ENCODE measurements at regions not wholly inside any gene's neighbourhood (a gene's known extent, or its start where the extent isn't known, plus 50 kb on each side); places are given as distances from the start of the nearest gene placed in this dataset.

DNA sequence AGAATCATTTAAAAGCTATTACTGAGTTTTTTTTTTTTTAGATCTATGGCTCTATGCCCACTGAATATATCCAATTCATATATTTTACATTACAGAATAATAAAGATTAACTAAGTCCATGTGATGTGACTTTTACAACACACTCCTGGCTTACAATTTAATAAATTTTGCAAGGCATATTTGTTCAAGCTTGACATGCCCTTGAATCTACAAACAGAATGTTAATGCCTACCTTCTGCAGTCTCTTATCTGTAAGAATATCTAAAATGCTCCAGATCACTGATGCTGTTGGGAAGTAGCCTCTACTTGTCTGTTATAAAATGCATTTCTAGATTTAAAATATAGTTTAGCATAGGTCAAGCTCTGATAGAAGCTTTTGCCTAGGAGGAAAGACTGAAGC is 100.7 kb upstream of the RASGEF1B start:
- Histone ChIP-seq H3K27ac (ENCODE audit: low read length) (no peak overlapping the region), H3K36me3 (ENCODE audit: control insufficient read depth, insufficient read depth, low read length) (no peaks in the 10 kb centered on the region), H3K27me3 (ENCODE audit: control insufficient read depth, insufficient read depth, low read length) (no peaks in the 10 kb centered on the region), H3K9me3 (replicated peaks; ENCODE audit: control insufficient read depth, low read depth, low read length) (no peaks in the 10 kb centered on the region), H3K4me1 (ENCODE audit: control insufficient read depth, insufficient read depth, low read length) (no peaks in the 10 kb centered on the region), H3K4me3 (ENCODE audit: low read length) (no peak overlapping the region)
- no peak for DNase-seq

DNA sequence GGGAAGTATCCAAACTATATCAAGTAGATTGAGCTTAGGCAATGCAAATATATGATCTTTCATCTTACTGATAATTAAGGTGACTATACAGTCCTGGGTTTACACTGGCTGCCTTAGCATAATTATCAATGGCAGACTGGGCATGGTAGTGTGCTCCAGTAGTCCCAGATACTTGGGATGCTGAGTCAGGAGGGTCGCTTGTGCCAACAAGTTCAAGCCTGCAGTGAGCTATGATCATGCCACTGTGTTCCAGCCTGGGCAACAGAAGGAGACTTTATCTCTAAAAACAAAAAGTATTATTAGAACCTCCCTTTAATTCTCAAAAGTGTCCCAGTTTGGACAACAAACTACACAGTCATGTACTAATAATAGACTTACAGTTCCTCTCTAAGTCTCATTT is 99.4 kb upstream of the RASGEF1B start:
- no CpG with 5 or more reads among the region's 1 CpG for WGBS (ENCODE audit: insufficient coverage)
- no peaks in the 10 kb centered on the region for H3K4me1 ChIP-seq (ENCODE audit: control insufficient read depth, insufficient read depth, low read length)
- H3K4me3 ChIP-seq (ENCODE audit: low read length), result no peak overlapping the region

DNA sequence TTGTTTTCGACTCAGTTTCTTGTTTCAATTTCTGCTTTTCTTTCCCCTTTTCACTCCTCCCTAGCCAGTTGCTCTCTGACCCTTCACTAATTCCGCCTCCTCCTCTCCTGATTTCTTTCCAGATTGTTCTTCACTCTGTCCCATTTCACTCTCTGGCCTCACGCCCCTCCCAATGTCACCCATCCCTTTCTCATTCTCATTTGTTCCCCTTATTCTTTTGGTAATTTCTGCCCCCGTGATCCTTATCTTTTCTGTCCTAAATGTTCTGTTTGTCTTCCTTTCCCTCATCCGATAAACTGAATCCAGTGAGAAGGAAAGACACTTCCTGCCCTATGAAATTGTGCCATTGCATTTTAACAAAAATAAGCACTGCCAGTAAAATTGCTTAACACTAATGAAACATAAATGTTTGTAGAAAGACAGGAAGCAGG is 94.5 kb upstream of the RASGEF1B start:
- Histone ChIP-seq H3K4me3 (ENCODE audit: low read length) (no peak overlapping the region), H3K27ac (ENCODE audit: low read length) (peak overlapping the region; percentile 29), H3K27me3 (ENCODE audit: control insufficient read depth, insufficient read depth, low read length) (no peaks in the 10 kb centered on the region), H3K9me3 (replicated peaks; ENCODE audit: control insufficient read depth, low read depth, low read length) (no peaks in the 10 kb centered on the region), H3K4me1 (ENCODE audit: control insufficient read depth, insufficient read depth, low read length) (peaks cover 5% of the 10 kb centered on the region), H3K36me3 (ENCODE audit: control insufficient read depth, insufficient read depth, low read length) (no peaks in the 10 kb centered on the region)
- WGBS (ENCODE audit: insufficient coverage), result 50% methylated on average over 3 of the region's 5 CpGs
- DNase-seq, result peak; percentile 18

More for the DNA sequence above, 99.4 kb upstream of the RASGEF1B start:
- Histone ChIP-seq H3K9me3 (replicated peaks; ENCODE audit: control insufficient read depth, low read depth, low read length) (no peaks in the 10 kb centered on the region), H3K27ac (ENCODE audit: low read length) (no peak overlapping the region), H3K36me3 (ENCODE audit: control insufficient read depth, insufficient read depth, low read length) (no peaks in the 10 kb centered on the region), H3K27me3 (ENCODE audit: control insufficient read depth, insufficient read depth, low read length) (no peaks in the 10 kb centered on the region)
- no peak for DNase-seq

DNA sequence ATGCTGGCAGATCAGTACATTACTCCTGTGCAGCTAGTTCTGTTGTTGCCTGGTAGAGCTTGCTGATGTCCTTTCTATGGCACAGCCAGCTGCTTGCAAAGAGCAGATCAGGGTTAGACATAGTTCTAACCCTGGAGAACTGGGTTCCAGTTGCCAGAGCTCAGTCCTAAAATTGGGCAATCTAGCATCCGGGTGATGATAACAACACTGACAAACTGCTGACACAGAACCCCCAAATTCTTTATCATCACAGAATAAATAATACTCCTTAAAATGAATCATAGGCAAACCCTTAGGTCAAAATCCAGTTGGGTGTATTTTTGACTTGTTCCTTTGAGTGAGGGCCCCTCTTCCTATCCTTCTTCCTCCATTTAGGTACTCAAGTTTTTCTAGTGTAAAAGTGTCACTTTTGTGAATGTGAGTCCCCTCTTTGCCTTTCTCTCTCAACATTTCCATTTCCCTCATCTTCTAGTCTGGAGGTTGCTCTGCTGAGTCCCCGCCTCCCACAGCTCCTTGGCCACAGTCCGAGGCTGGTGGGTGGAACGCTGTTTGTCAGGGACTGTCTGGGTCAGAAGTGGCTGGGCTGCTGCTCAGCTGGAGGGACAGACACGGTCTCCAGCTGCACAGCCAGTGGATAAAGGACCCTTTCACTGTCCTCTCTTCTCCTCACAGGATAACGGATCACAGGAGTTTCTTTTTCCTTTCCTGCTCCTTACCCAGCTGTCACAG is 93.6 kb upstream of the RASGEF1B start:
- no peaks in the 10 kb centered on the region for H3K36me3 ChIP-seq (ENCODE audit: control insufficient read depth, insufficient read depth, low read length)
- peak overlapping the region; percentile 6 for H3K4me3 ChIP-seq (ENCODE audit: low read length)
- peak; percentile 92 for DNase-seq
- WGBS (ENCODE audit: insufficient coverage), result 0% methylated on average over 4 of the region's 6 CpGs
- peaks cover 5% of the 10 kb centered on the region for H3K4me1 ChIP-seq (ENCODE audit: control insufficient read depth, insufficient read depth, low read length)
- H3K27me3 ChIP-seq (ENCODE audit: control insufficient read depth, insufficient read depth, low read length), result no peaks in the 10 kb centered on the region
- peak overlapping the region; percentile 54 for H3K27ac ChIP-seq (ENCODE audit: low read length)
- H3K9me3 ChIP-seq (replicated peaks; ENCODE audit: control insufficient read depth, low read depth, low read length), result no peaks in the 10 kb centered on the region

DNA sequence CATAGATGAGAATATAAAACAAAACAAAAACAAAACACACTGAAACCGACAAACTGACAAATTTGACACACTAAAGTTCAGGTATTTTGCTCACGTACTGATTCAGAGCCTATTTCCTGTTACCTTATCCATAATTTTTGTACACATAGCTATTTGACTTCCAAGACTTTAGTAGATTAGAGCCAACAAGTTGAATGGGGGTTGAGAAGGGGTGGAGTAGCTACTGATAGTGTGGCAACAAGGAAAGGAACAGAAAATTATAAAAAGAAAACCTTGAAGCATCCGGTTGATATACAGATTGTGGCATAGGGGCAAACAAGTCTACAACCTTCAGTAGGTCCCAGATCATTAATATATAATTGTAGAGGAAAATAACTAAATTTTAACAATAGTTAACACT is 92.3 kb upstream of the RASGEF1B start:
- H3K27me3 ChIP-seq (ENCODE audit: control insufficient read depth, insufficient read depth, low read length), result no peaks in the 10 kb centered on the region
- no CpG with 5 or more reads among the region's 3 CpGs for WGBS (ENCODE audit: insufficient coverage)
- no peak overlapping the region for H3K4me3 ChIP-seq (ENCODE audit: low read length)
- DNase-seq, result no peak
- no peak overlapping the region for H3K27ac ChIP-seq (ENCODE audit: low read length)
- no peaks in the 10 kb centered on the region for H3K9me3 ChIP-seq (replicated peaks; ENCODE audit: control insufficient read depth, low read depth, low read length)
- H3K4me1 ChIP-seq (ENCODE audit: control insufficient read depth, insufficient read depth, low read length), result peaks cover 5% of the 10 kb centered on the region
- H3K36me3 ChIP-seq (ENCODE audit: control insufficient read depth, insufficient read depth, low read length), result no peaks in the 10 kb centered on the region

DNA sequence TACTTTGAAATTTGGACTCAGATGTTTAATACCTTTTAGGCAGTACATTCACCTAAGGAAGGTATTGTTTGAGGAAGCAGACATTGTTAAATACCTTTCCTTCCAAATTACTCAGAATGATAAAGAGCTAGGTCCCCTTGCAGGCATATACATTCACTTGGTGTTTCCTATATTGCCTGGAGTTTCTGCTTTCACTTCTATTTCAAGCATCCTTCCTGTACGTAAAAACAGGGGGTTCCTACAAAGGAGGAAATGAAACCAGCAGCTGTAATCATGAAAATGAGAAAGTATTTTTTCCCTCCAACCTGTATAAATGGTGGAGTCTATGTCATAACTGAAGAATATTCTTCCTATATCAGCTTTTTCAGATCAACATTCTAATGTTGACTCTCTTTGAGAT is 90.4 kb upstream of the RASGEF1B start:
- DNase-seq, result peak; percentile 68
- no peak overlapping the region for H3K4me3 ChIP-seq (ENCODE audit: low read length)
- H3K4me1 ChIP-seq (ENCODE audit: control insufficient read depth, insufficient read depth, low read length), result peaks cover 5% of the 10 kb centered on the region
- H3K27me3 ChIP-seq (ENCODE audit: control insufficient read depth, insufficient read depth, low read length), result no peaks in the 10 kb centered on the region
- no peaks in the 10 kb centered on the region for H3K36me3 ChIP-seq (ENCODE audit: control insufficient read depth, insufficient read depth, low read length)
- no peaks in the 10 kb centered on the region for H3K9me3 ChIP-seq (replicated peaks; ENCODE audit: control insufficient read depth, low read depth, low read length)
- no CpG with 5 or more reads among the region's 1 CpG for WGBS (ENCODE audit: insufficient coverage)
- no peak overlapping the region for H3K27ac ChIP-seq (ENCODE audit: low read length)

DNA sequence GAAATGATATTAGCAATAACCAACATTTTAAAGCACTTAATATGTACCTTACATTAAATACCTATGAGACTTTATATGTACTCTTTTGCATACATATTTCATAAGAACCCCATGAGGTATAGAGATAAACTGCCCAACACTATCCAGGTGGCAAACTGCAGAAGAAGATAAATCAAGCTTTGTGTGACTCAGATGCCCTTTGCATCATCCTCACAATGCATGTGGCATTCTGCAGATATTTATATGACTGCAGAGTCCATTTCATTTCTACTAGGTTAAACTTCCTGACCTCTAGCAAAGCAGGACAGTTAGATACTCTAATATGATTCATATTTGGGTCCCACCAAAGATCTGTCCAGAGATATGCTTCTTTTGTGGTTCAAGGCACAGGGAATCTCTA is 85.6 kb upstream of the RASGEF1B start:
- no peaks in the 10 kb centered on the region for H3K27me3 ChIP-seq (ENCODE audit: control insufficient read depth, insufficient read depth, low read length)
- no peaks in the 10 kb centered on the region for H3K36me3 ChIP-seq (ENCODE audit: control insufficient read depth, insufficient read depth, low read length)
- H3K27ac ChIP-seq (ENCODE audit: low read length), result no peak overlapping the region
- no peak for DNase-seq
- no peaks in the 10 kb centered on the region for H3K4me1 ChIP-seq (ENCODE audit: control insufficient read depth, insufficient read depth, low read length)
- no peaks in the 10 kb centered on the region for H3K9me3 ChIP-seq (replicated peaks; ENCODE audit: control insufficient read depth, low read depth, low read length)
- no peak overlapping the region for H3K4me3 ChIP-seq (ENCODE audit: low read length)

DNA sequence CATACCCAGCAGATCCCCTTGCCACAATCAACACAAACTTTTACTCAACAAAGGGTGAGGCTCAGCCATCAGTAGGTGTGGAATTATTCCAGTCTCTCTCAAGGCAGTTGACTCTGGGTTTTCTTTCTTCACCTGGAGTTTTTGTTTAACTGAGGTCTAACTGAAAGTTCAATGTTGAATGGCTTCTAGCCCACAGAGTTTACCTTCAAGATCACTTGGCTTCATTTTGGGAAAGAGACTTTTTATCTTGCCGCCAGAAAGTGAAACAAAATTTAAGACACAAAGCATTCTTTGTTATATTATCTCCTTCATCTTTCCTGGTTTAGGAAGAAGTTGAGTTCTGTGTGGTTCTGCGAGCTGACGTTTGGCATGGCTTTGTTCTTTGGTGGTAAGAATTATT is 83.8 kb upstream of the RASGEF1B start:
- H3K4me1 ChIP-seq (ENCODE audit: control insufficient read depth, insufficient read depth, low read length), result peaks cover 2% of the 10 kb centered on the region
- H3K27me3 ChIP-seq (ENCODE audit: control insufficient read depth, insufficient read depth, low read length), result no peaks in the 10 kb centered on the region
- no peak for DNase-seq
- no peak overlapping the region for H3K27ac ChIP-seq (ENCODE audit: low read length)
- no peaks in the 10 kb centered on the region for H3K36me3 ChIP-seq (ENCODE audit: control insufficient read depth, insufficient read depth, low read length)
- H3K9me3 ChIP-seq (replicated peaks; ENCODE audit: control insufficient read depth, low read depth, low read length), result no peaks in the 10 kb centered on the region
- WGBS (ENCODE audit: insufficient coverage), result no CpG with 5 or more reads among the region's 3 CpGs
- no peak overlapping the region for H3K4me3 ChIP-seq (ENCODE audit: low read length)

DNA sequence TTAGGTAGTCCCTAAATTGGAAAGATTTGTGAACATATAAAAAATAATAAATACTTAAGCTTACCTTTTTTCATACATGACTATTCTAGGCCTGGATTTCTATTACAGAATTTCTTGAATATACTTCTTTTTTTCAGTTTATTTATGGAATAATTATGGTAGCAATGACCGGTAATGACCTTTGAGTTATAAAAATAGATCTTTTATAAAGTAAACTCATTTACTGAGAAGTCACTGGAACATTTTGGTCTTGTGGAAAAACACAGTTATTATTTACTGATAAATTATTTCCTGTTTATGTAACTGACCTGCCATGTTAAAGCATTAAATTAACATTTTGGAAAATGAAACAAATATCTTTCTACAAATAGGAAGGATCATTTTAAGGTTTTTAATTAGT is 80.4 kb upstream of the RASGEF1B start:
- H3K36me3 ChIP-seq (ENCODE audit: control insufficient read depth, insufficient read depth, low read length), result no peaks in the 10 kb centered on the region
- no peaks in the 10 kb centered on the region for H3K9me3 ChIP-seq (replicated peaks; ENCODE audit: control insufficient read depth, low read depth, low read length)
- H3K4me3 ChIP-seq (ENCODE audit: low read length), result no peak overlapping the region
- peaks cover 8% of the 10 kb centered on the region for H3K4me1 ChIP-seq (ENCODE audit: control insufficient read depth, insufficient read depth, low read length)
- peak; percentile 13 for DNase-seq
- no peaks in the 10 kb centered on the region for H3K27me3 ChIP-seq (ENCODE audit: control insufficient read depth, insufficient read depth, low read length)
- no CpG with 5 or more reads among the region's 1 CpG for WGBS (ENCODE audit: insufficient coverage)
- H3K27ac ChIP-seq (ENCODE audit: low read length), result no peak overlapping the region

DNA sequence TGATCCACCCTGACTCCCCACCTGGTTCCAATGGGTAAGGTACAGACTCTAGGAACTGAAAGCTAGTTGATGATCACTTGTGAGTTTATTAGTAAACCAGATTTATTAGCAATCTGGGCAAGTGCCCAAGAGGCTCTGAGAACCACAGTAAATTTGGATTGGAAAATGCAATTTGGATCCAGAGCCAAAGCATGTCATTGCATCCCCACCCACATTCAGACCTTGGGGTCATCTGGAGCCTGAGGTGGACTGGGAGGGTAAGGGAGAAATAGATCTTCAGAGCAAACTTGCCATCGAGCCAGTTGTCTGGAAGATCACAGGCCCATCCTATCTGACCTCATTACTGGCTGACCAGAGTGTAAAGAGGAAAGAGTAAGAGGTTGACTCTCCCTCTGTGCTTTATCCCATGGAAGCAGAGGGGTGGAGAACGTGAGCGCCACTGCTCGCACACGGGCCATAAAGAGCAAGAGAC is 78.7 kb upstream of the RASGEF1B start:
- WGBS (ENCODE audit: insufficient coverage), result no CpG with 5 or more reads among the region's 5 CpGs
- peak overlapping the region; percentile 54 for H3K27ac ChIP-seq (ENCODE audit: low read length)

DNA sequence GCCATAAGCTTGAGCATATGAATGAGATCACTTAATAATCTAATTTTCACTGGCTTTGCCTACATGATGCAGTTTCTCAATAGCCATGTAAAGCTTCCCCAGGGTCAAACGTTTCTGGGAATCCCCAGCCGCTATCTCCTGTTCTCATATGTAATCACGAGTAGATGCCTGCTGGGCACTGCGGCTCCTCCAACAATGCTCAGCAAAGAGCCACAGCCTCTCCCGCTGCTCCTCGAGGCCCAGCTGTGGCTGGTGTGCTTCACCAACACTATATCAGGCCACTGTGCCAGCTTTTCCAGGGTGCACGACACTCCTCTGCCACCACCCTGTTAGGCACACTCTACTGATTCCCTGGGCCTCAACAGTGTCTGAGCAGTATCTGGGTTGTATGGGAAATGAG is 78.3 kb upstream of the RASGEF1B start:
- Histone ChIP-seq H3K4me3 (ENCODE audit: low read length) (no peak overlapping the region), H3K36me3 (ENCODE audit: control insufficient read depth, insufficient read depth, low read length) (no peaks in the 10 kb centered on the region), H3K9me3 (replicated peaks; ENCODE audit: control insufficient read depth, low read depth, low read length) (no peaks in the 10 kb centered on the region), H3K27me3 (ENCODE audit: control insufficient read depth, insufficient read depth, low read length) (no peaks in the 10 kb centered on the region), H3K4me1 (ENCODE audit: control insufficient read depth, insufficient read depth, low read length) (peaks cover 8% of the 10 kb centered on the region), H3K27ac (ENCODE audit: low read length) (peak overlapping the region; percentile 54)
- DNase-seq, result peak; percentile 24
- WGBS (ENCODE audit: insufficient coverage), result 60% methylated on average over 6 of the region's 7 CpGs

More for the DNA sequence above, 78.7 kb upstream of the RASGEF1B start:
- DNase-seq, result peak; percentile 72
- H3K4me1 ChIP-seq (ENCODE audit: control insufficient read depth, insufficient read depth, low read length), result peaks cover 8% of the 10 kb centered on the region
- H3K27me3 ChIP-seq (ENCODE audit: control insufficient read depth, insufficient read depth, low read length), result no peaks in the 10 kb centered on the region
- H3K36me3 ChIP-seq (ENCODE audit: control insufficient read depth, insufficient read depth, low read length), result no peaks in the 10 kb centered on the region
- H3K4me3 ChIP-seq (ENCODE audit: low read length), result no peak overlapping the region
- H3K9me3 ChIP-seq (replicated peaks; ENCODE audit: control insufficient read depth, low read depth, low read length), result no peaks in the 10 kb centered on the region
